Vagina (tissue), 2 donors: ENCODE measurements at regions not wholly inside any gene's neighbourhood (a gene's known extent, or its start where the extent isn't known, plus 50 kb on each side); places are given as distances from the start of the nearest gene placed in this dataset.

Source experiments
- DNase-seq, 2 donors: peaks; one replicate each; pipeline ENCODE4 v3.0.0-alpha.2; 2017; ENCODE audit errors: extremely low spot score in 2 of 2
- H3K27ac ChIP-seq: fragments of 200-600 bp; sonication (generic); one replicate; pipeline ENCODE4 v1.5.1; 2019
- H3K27me3 ChIP-seq: fragments of 200-600 bp; sonication (generic); one replicate; pipeline ENCODE4 v1.5.1; 2019
- H3K36me3 ChIP-seq, 2 donors: fragments of 200-600 bp; sonication (generic); one replicate each; pipeline ENCODE4 v1.5.1; 2017 to 2019
- H3K4me1 ChIP-seq: fragments of 200-600 bp; sonication (generic); one replicate; pipeline ENCODE4 v1.5.1; 2019
- H3K4me3 ChIP-seq, 2 donors: fragments of 200-600 bp; sonication (generic); 1 replicate in 1 of 2; 2 replicates in 1 of 2; pipeline ENCODE4 v1.5.1; 2016 to 2019
- H3K9me3 ChIP-seq: fragments of 200-600 bp; sonication (generic); one replicate; pipeline ENCODE4 v1.5.1; 2019
- CTCF ChIP-seq, 3 experiments: fragments of 450-650 bp in 2 of 3; fragments of 200-600 bp in 1 of 3; sonication (generic) in 1 of 3; IDR thresholded peaks; one replicate each; pipeline ENCODE4 v1.5.1; 2017 to 2019; ENCODE audit warnings: antibody characterized with exemption in 3 of 3, mild to moderate bottlenecking in 2 of 3, moderate library complexity in 2 of 3
- POLR2A ChIP-seq, 2 donors: fragments of 450-650 bp; IDR thresholded peaks; one replicate each; pipeline ENCODE4 v1.6.1; 2017; ENCODE audit warnings: antibody characterized with exemption in 2 of 2, mild to moderate bottlenecking in 2 of 2, moderate library complexity in 2 of 2
- POLR2AphosphoS5 ChIP-seq, 2 donors: sonication (generic); formaldehyde crosslinking; IDR thresholded peaks; one replicate each; pipeline ENCODE4 v1.9.0; 2017; ENCODE audit warnings: antibody characterized with exemption in 2 of 2, mild to moderate bottlenecking in 2 of 2, low read depth in 1 of 2; ENCODE audit not compliant: insufficient read depth in 1 of 2
- intact Hi-C: fragments of 100-400 bp; cut with DNase I; formaldehyde crosslinking; loops from one replicate; pipeline ENCODE4 v1.15.1; 2023

- Histone ChIP-seq H3K9me3 (no peaks in the 10 kb centered on the region), H3K27ac (no peak overlapping the region), H3K36me3 (no peaks in the 10 kb centered on the region), H3K4me1 (no peaks in the 10 kb centered on the region), H3K27me3 (no peaks in the 10 kb centered on the region), H3K4me3 (no peak overlapping the region)
- no peak for TF ChIP-seq POLR2AphosphoS5 (IDR thresholded peaks at IDR 0.05; ENCODE audit: insufficient read depth in 1 of 2, low read depth in 1 of 2)
- TF ChIP-seq POLR2A (IDR thresholded peaks at IDR 0.05), result no peak
- no peak for TF ChIP-seq CTCF (IDR thresholded peaks at IDR 0.05)
- intact Hi-C loops, result no loop called here
- no peak for DNase-seq
Observed at GRCh38 chr15:95577927-95578326, 752.6 kb upstream of the NR2F2 start.

- TF ChIP-seq POLR2A (IDR thresholded peaks at IDR 0.05), result no peak
- no peak for TF ChIP-seq POLR2AphosphoS5 (IDR thresholded peaks at IDR 0.05; ENCODE audit: insufficient read depth in 1 of 2, low read depth in 1 of 2)
- no peak for TF ChIP-seq CTCF (IDR thresholded peaks at IDR 0.05)
- Histone ChIP-seq H3K27ac (no peak overlapping the region), H3K27me3 (no peaks in the 10 kb centered on the region), H3K9me3 (no peaks in the 10 kb centered on the region), H3K4me3 (no peak overlapping the region), H3K36me3 (no peaks in the 10 kb centered on the region), H3K4me1 (no peaks in the 10 kb centered on the region)
- intact Hi-C loops, result no loop called here
- DNase-seq, result no peak
Observed at GRCh38 chr15:95580121-95580520, 750.4 kb upstream of the NR2F2 start.

DNA sequence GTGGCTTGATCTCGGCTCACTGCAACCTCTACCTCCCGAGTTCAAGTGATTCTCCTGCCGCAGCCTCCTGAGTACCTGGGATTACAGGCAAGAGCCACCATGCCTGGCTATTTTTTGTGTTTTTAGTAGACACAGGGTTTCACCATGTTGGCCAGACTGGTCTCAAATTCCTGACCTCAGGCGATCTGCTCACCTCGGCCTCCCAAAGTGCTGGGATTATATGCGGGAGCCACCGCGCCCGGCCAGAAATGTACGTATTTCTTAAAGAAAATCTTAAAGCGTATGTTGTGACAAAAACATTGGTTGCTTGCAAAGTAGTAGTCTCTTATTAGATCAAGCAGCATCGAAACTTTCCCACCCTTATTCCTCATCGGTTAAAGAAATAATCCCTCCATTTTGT lies 748.9 kb upstream of the NR2F2 start:
- H3K9me3 ChIP-seq, result no peaks in the 10 kb centered on the region
- DNase-seq, result no peak
- H3K36me3 ChIP-seq, result no peaks in the 10 kb centered on the region
- H3K27ac ChIP-seq, result no peak overlapping the region
- no peaks in the 10 kb centered on the region for H3K4me1 ChIP-seq
- intact Hi-C loops, result no loop called here
- TF ChIP-seq POLR2AphosphoS5 (IDR thresholded peaks at IDR 0.05; ENCODE audit: insufficient read depth in 1 of 2, low read depth in 1 of 2) (no peak), CTCF (IDR thresholded peaks at IDR 0.05) (no peak), POLR2A (IDR thresholded peaks at IDR 0.05) (no peak)
- H3K4me3 ChIP-seq, result no peak overlapping the region
- H3K27me3 ChIP-seq, result no peaks in the 10 kb centered on the region

- Histone ChIP-seq H3K4me1 (no peaks in the 10 kb centered on the region), H3K4me3 (no peak overlapping the region), H3K9me3 (no peaks in the 10 kb centered on the region), H3K27me3 (no peaks in the 10 kb centered on the region), H3K36me3 (no peaks in the 10 kb centered on the region), H3K27ac (no peak overlapping the region)
- intact Hi-C loops, result no loop called here
- DNase-seq, result no peak
- no peak for TF ChIP-seq POLR2A (IDR thresholded peaks at IDR 0.05)
- no peak for TF ChIP-seq CTCF (IDR thresholded peaks at IDR 0.05)
- TF ChIP-seq POLR2AphosphoS5 (IDR thresholded peaks at IDR 0.05; ENCODE audit: insufficient read depth in 1 of 2, low read depth in 1 of 2), result no peak
Observed at GRCh38 chr15:95584088-95584487, 746.4 kb upstream of the NR2F2 start.

DNA sequence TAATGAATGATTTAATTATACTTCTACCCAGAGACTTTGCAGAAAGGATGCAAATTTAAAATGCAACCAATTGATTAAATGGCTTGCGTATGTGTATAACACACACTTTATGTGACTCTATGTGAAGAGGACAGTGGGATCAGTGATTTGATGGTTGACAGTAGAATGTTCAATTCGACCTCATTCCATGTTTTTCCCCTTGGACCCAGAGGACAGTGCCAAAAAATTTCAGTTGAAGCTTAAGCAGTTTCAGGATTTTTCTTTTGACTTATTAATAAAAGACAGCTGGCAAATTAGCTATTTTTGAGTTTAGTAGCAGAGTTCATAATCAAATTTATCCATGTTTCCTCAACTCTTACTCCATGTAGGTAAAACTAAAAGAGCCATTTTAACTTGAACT lies 742.4 kb upstream of the NR2F2 start:
- Histone ChIP-seq H3K27me3 (no peaks in the 10 kb centered on the region), H3K9me3 (no peaks in the 10 kb centered on the region), H3K36me3 (no peaks in the 10 kb centered on the region), H3K4me1 (peaks cover 9% of the 10 kb centered on the region), H3K27ac (no peak overlapping the region), H3K4me3 (no peak overlapping the region)
- DNase-seq, result no peak
- intact Hi-C loops, result no loop called here
- TF ChIP-seq POLR2A (IDR thresholded peaks at IDR 0.05) (no peak), POLR2AphosphoS5 (IDR thresholded peaks at IDR 0.05; ENCODE audit: insufficient read depth in 1 of 2, low read depth in 1 of 2) (no peak), CTCF (IDR thresholded peaks at IDR 0.05) (no peak)
